ENCODE measurements at regions not wholly inside any gene's neighbourhood (a gene's known extent, or its start where the extent isn't known, plus 50 kb on each side); places are given as distances from the start of the nearest gene placed in this dataset.

- Histone ChIP-seq H3K27ac (ENCODE audit: low read length) (no peak overlapping the region), H3K9ac (ENCODE audit: low read length) (no peak overlapping the region), H3K4me2 (ENCODE audit: low read length) (no peak overlapping the region)
Observed at GRCh38 chr5:29239606-29240005, 1953.9 kb upstream of the CDH6 start.

GRCh38 chr5:29238115-29238514 is 1955.4 kb upstream of the CDH6 start:
- H3K27ac ChIP-seq (ENCODE audit: low read length) = no peak overlapping the region
- no peak overlapping the region for H2AFZ ChIP-seq (ENCODE audit: low read depth, low read length)
- no peak for TF ChIP-seq CTCF (IDR thresholded peaks at IDR 0.05; ENCODE audit: low read depth, low read length)
- TF ChIP-seq EZH2phosphoT487 (IDR thresholded peaks at IDR 0.05; ENCODE audit: low read depth) = no peak
- H3K9me3 ChIP-seq (ENCODE audit: insufficient read depth, low read length) = no peaks in the 10 kb centered on the region
- no peaks in the 10 kb centered on the region for H3K27me3 ChIP-seq (ENCODE audit: low read depth, low read length)
- no peaks in the 10 kb centered on the region for H3K36me3 ChIP-seq (replicated peaks; ENCODE audit: low read depth, low read length)
- no peaks in the 10 kb centered on the region for H4K20me1 ChIP-seq (ENCODE audit: insufficient read depth, low read length)
- H3K4me2 ChIP-seq (ENCODE audit: low read length) = no peak overlapping the region
- H3K4me1 ChIP-seq (ENCODE audit: low read length) = no peaks in the 10 kb centered on the region
- no peak overlapping the region for H3K9ac ChIP-seq (ENCODE audit: low read length)
- no peak overlapping the region for H3K4me3 ChIP-seq (ENCODE audit: low read length)
- no peaks in the 10 kb centered on the region for H3K79me2 ChIP-seq (ENCODE audit: low read length)

More at GRCh38 chr5:29239606-29240005, 1953.9 kb upstream of the CDH6 start:
- Histone ChIP-seq H3K27me3 (ENCODE audit: low read depth, low read length) (no peaks in the 10 kb centered on the region), H3K79me2 (ENCODE audit: low read length) (no peaks in the 10 kb centered on the region), H3K4me1 (ENCODE audit: low read length) (no peaks in the 10 kb centered on the region), H3K9me3 (ENCODE audit: insufficient read depth, low read length) (no peaks in the 10 kb centered on the region), H3K36me3 (replicated peaks; ENCODE audit: low read depth, low read length) (no peaks in the 10 kb centered on the region), H4K20me1 (ENCODE audit: insufficient read depth, low read length) (no peaks in the 10 kb centered on the region), H2AFZ (ENCODE audit: low read depth, low read length) (no peak overlapping the region), H3K4me3 (ENCODE audit: low read length) (no peak overlapping the region)
- no peak for TF ChIP-seq CTCF (IDR thresholded peaks at IDR 0.05; ENCODE audit: low read depth, low read length)
- no peak for TF ChIP-seq EZH2phosphoT487 (IDR thresholded peaks at IDR 0.05; ENCODE audit: low read depth)

- Histone ChIP-seq H4K20me1 (ENCODE audit: insufficient read depth, low read length) (no peaks in the 10 kb centered on the region), H3K9ac (ENCODE audit: low read length) (no peak overlapping the region), H3K4me3 (ENCODE audit: low read length) (no peak overlapping the region), H3K4me1 (ENCODE audit: low read length) (no peaks in the 10 kb centered on the region), H3K36me3 (replicated peaks; ENCODE audit: low read depth, low read length) (no peaks in the 10 kb centered on the region), H3K9me3 (ENCODE audit: insufficient read depth, low read length) (no peaks in the 10 kb centered on the region), H3K4me2 (ENCODE audit: low read length) (no peak overlapping the region), H3K79me2 (ENCODE audit: low read length) (no peaks in the 10 kb centered on the region), H3K27me3 (ENCODE audit: low read depth, low read length) (no peaks in the 10 kb centered on the region), H3K27ac (ENCODE audit: low read length) (no peak overlapping the region), H2AFZ (ENCODE audit: low read depth, low read length) (no peak overlapping the region)
- no peak for TF ChIP-seq EZH2phosphoT487 (IDR thresholded peaks at IDR 0.05; ENCODE audit: low read depth)
- no peak for TF ChIP-seq CTCF (IDR thresholded peaks at IDR 0.05; ENCODE audit: low read depth, low read length)
Observed at GRCh38 chr5:29231154-29231553, 1962.3 kb upstream of the CDH6 start.

- TF ChIP-seq CTCF (IDR thresholded peaks at IDR 0.05; ENCODE audit: low read depth, low read length) = no peak
- TF ChIP-seq EZH2phosphoT487 (IDR thresholded peaks at IDR 0.05; ENCODE audit: low read depth) = no peak
- no peaks in the 10 kb centered on the region for H3K36me3 ChIP-seq (replicated peaks; ENCODE audit: low read depth, low read length)
- no peaks in the 10 kb centered on the region for H3K27me3 ChIP-seq (ENCODE audit: low read depth, low read length)
- H3K9me3 ChIP-seq (ENCODE audit: insufficient read depth, low read length) = no peaks in the 10 kb centered on the region
- no peak overlapping the region for H3K4me3 ChIP-seq (ENCODE audit: low read length)
- H4K20me1 ChIP-seq (ENCODE audit: insufficient read depth, low read length) = no peaks in the 10 kb centered on the region
- H2AFZ ChIP-seq (ENCODE audit: low read depth, low read length) = no peak overlapping the region
- H3K79me2 ChIP-seq (ENCODE audit: low read length) = no peaks in the 10 kb centered on the region
- H3K4me2 ChIP-seq (ENCODE audit: low read length) = no peak overlapping the region
- no peak overlapping the region for H3K27ac ChIP-seq (ENCODE audit: low read length)
- no peaks in the 10 kb centered on the region for H3K4me1 ChIP-seq (ENCODE audit: low read length)
- no peak overlapping the region for H3K9ac ChIP-seq (ENCODE audit: low read length)
Observed at GRCh38 chr5:29230591-29230990, 1962.9 kb upstream of the CDH6 start.

Data from OCI-LY3 (cell line).